ENCODE measurements at regions not wholly inside any gene's neighbourhood (a gene's known extent, or its start where the extent isn't known, plus 50 kb on each side); places are given as distances from the start of the nearest gene placed in this dataset.

GRCh38 chr3:30502051-30502741 is 104.2 kb upstream of the TGFBR2 start:
- no peak for TF ChIP-seq CTCF (IDR thresholded peaks at IDR 0.05)
- no peak for TF ChIP-seq POLR2A (IDR thresholded peaks at IDR 0.05)

All from Peyer's patch (tissue), 4 donors.